ENCODE measurements at regions not wholly inside any gene's neighbourhood (a gene's known extent, or its start where the extent isn't known, plus 50 kb on each side); places are given as distances from the start of the nearest gene placed in this dataset.

DNA sequence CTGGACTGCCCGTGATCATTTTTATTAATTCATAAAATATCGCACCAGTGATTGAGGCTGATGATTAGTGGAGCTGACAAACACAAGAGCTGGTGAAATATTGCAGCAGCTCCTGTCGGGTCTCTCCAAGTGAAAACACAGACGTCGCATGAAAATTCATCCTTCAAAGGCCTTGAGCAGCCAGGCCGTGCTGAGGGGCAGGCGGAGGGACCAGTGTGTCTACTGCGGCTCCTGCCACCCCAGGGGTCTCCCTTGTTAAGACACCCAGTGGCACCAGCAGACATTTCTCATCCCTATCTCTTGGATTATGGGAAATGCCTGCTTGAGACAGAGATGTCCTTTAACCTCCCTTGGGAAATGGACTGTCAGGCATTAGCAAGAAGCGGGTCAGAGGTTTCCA lies 289.4 kb upstream of the TLE3 start:
- no peaks in the 10 kb centered on the region for H3K36me3 ChIP-seq
- H3K27me3 ChIP-seq, result no peaks in the 10 kb centered on the region
- no peak overlapping the region for H3K27ac ChIP-seq
- intact Hi-C loops (cut with DNase I; ENCODE audit: low total_unique reads) (no loop called here), in situ Hi-C loops (cut with MboI; ENCODE audit: low pct_ligation_motif_present in 1 of 4, low pct_unique_long_range_greater_than_20kb in 1 of 4, low sequenced_read_pairs in 3 of 4) (no loop called here)
- WGBS, 2 donors (ENCODE audit: low coverage in 1 of 2), result 86 to 92% methylated on average over 3 to 9 of the region's 9 CpGs
- TF ChIP-seq POLR2A (IDR thresholded peaks at IDR 0.05) (no peak), POLR2AphosphoS5 (IDR thresholded peaks at IDR 0.05) (no peak), EP300 (IDR thresholded peaks at IDR 0.05; ENCODE audit: low read depth) (no peak)
- TF ChIP-seq, protein P1, sequence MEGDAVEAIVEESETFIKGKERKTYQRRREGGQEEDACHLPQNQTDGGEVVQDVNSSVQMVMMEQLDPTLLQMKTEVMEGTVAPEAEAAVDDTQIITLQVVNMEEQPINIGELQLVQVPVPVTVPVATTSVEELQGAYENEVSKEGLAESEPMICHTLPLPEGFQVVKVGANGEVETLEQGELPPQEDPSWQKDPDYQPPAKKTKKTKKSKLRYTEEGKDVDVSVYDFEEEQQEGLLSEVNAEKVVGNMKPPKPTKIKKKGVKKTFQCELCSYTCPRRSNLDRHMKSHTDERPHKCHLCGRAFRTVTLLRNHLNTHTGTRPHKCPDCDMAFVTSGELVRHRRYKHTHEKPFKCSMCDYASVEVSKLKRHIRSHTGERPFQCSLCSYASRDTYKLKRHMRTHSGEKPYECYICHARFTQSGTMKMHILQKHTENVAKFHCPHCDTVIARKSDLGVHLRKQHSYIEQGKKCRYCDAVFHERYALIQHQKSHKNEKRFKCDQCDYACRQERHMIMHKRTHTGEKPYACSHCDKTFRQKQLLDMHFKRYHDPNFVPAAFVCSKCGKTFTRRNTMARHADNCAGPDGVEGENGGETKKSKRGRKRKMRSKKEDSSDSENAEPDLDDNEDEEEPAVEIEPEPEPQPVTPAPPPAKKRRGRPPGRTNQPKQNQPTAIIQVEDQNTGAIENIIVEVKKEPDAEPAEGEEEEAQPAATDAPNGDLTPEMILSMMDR (IDR thresholded peaks at IDR 0.05), result no peak
- DNase-seq, result no peak
- no peaks in the 10 kb centered on the region for H3K9me3 ChIP-seq
- no peaks in the 10 kb centered on the region for H3K4me1 ChIP-seq
- H3K4me3 ChIP-seq, result no peak overlapping the region

DNA sequence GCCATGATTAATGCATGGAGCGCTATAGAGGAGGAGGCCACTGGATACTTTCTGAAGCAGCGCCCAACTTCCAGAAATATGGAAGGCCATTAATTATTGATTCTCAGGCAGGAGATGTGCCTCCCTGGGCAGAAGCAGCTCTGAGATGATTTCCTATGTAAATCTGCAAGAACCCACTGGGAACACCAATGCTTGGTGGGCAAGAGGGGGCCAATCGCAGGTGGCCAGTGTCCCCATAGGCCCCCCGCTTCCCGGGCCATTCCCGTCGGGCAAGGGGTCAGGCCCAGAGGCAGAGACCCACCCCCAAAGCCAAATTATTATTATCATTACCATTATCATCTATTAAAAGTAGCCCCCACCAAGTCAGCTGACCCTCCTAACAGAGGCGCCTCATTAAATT lies 288.0 kb upstream of the TLE3 start:
- no peak overlapping the region for H3K27ac ChIP-seq
- intact Hi-C loops (cut with DNase I; ENCODE audit: low total_unique reads) (no loop called here), in situ Hi-C loops (cut with MboI; ENCODE audit: low pct_ligation_motif_present in 1 of 4, low pct_unique_long_range_greater_than_20kb in 1 of 4, low sequenced_read_pairs in 3 of 4) (no loop called here)
- WGBS, 2 donors (ENCODE audit: low coverage in 1 of 2), result 98 to 100% methylated on average over 1 to 8 of the region's 8 CpGs
- H3K4me1 ChIP-seq, result no peaks in the 10 kb centered on the region
- TF ChIP-seq, protein P1 (IDR thresholded peaks at IDR 0.05), result no peak
- TF ChIP-seq POLR2AphosphoS5 (IDR thresholded peaks at IDR 0.05), result no peak
- no peaks in the 10 kb centered on the region for H3K9me3 ChIP-seq
- no peaks in the 10 kb centered on the region for H3K36me3 ChIP-seq
- DNase-seq, result no peak
- H3K4me3 ChIP-seq, result no peak overlapping the region
- H3K27me3 ChIP-seq, result no peaks in the 10 kb centered on the region

DNA sequence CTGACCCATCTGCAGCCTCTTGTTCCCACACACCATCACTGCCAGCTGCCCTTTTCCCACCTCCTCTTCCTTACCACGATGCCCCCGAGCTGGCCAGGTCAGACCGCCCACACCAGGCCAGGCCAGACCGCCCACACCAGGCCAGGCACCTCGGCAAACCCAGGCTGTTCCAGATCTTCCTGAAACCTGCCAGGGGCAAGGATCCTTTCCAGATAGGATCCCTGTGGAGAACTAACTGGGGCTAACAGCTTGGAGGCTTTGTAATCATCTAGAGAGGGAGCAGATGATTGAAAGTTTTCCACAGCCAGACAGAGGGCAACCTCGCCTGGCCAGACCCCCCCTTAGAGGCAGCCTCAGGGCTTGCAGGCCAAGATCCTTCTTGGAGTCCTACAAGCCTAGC lies 287.3 kb upstream of the TLE3 start:
- WGBS, 2 donors (ENCODE audit: low coverage in 1 of 2), result 60 to 78% methylated on average over 1 to 6 of the region's 6 CpGs
- TF ChIP-seq EP300 (IDR thresholded peaks at IDR 0.05; ENCODE audit: low read depth) (no peak), POLR2A (IDR thresholded peaks at IDR 0.05) (no peak), POLR2AphosphoS5 (IDR thresholded peaks at IDR 0.05) (no peak)
- TF ChIP-seq, protein P1 (IDR thresholded peaks at IDR 0.05), result no peak
- H3K27ac ChIP-seq, result no peak overlapping the region
- in situ Hi-C loops (cut with MboI; ENCODE audit: low pct_ligation_motif_present in 1 of 4, low pct_unique_long_range_greater_than_20kb in 1 of 4, low sequenced_read_pairs in 3 of 4) (no loop called here), intact Hi-C loops (cut with DNase I; ENCODE audit: low total_unique reads) (no loop called here)
- H3K27me3 ChIP-seq, result no peaks in the 10 kb centered on the region
- H3K9me3 ChIP-seq, result no peaks in the 10 kb centered on the region
- no peak for DNase-seq
- H3K36me3 ChIP-seq, result no peaks in the 10 kb centered on the region
- no peaks in the 10 kb centered on the region for H3K4me1 ChIP-seq
- no peak overlapping the region for H3K4me3 ChIP-seq

DNA sequence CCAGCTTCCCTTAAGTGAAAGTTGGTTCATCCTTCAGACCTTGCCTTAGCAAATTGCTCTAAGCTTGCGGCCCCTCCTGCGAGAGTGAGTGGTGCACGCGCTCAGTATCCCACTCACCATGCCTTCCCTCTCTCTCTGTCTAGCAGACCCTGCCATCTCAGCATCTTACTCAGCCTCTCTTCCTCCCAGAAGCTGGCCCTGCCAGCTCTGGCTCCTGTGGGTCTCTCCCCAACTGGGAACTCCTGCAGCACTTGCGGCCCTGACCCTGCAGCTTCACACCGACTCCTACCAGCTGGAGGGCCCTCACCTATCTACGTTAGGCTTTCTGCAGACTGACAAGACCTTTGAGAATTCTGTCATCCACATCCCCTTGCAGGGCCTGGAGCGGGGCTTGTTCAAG lies 286.1 kb upstream of the TLE3 start:
- DNase-seq, result no peak
- Histone ChIP-seq H3K27me3 (no peaks in the 10 kb centered on the region), H3K27ac (no peak overlapping the region), H3K36me3 (no peaks in the 10 kb centered on the region), H3K4me3 (no peak overlapping the region), H3K4me1 (no peaks in the 10 kb centered on the region), H3K9me3 (no peaks in the 10 kb centered on the region)
- 94 to 95% methylated on average over 4 to 8 of the region's 8 CpGs for WGBS, 2 donors (ENCODE audit: low coverage in 1 of 2)
- intact Hi-C loops (cut with DNase I; ENCODE audit: low total_unique reads) (no loop called here), in situ Hi-C loops (cut with MboI; ENCODE audit: low pct_ligation_motif_present in 1 of 4, low pct_unique_long_range_greater_than_20kb in 1 of 4, low sequenced_read_pairs in 3 of 4) (no loop called here)
- TF ChIP-seq EP300 (IDR thresholded peaks at IDR 0.05; ENCODE audit: low read depth), result no peak
- no peak for TF ChIP-seq POLR2AphosphoS5 (IDR thresholded peaks at IDR 0.05)
- TF ChIP-seq, protein P1 (IDR thresholded peaks at IDR 0.05), result no peak
- TF ChIP-seq POLR2A (IDR thresholded peaks at IDR 0.05), result no peak

Measured in transverse colon (tissue), 4 donors.